ENCODE measurements at regions not wholly inside any gene's neighbourhood (a gene's known extent, or its start where the extent isn't known, plus 50 kb on each side); places are given as distances from the start of the nearest gene placed in this dataset.
A peak's percentile ranks its signal among the peaks of the same experiment; 100 is the strongest.
"Not testable (repeated sequence)": the region's sequence is repeated elsewhere in the genome, so short reads cannot be mapped to it uniquely, and the experiment has no call there.

DNA sequence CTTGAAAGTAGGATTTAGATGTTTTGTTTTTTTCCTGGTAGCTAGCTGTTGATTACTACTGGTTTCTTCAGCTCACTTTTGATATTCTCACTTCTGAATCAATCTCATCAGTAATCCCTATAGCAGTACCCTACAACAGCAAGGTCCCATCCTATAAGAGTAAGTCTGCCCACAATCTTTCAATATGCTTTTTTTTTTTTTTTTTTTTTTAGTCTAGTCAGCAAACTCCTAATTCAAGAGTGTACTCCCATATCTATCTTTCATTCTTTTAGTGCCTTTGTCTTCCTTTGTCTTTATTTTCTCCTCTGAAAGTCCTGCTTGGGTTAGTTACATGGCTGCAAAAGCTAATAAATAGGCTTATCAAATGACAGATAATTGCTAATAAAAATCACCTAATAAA is 362.4 kb upstream of the RIOK2 start:
- DNase-seq = no peak

DNA sequence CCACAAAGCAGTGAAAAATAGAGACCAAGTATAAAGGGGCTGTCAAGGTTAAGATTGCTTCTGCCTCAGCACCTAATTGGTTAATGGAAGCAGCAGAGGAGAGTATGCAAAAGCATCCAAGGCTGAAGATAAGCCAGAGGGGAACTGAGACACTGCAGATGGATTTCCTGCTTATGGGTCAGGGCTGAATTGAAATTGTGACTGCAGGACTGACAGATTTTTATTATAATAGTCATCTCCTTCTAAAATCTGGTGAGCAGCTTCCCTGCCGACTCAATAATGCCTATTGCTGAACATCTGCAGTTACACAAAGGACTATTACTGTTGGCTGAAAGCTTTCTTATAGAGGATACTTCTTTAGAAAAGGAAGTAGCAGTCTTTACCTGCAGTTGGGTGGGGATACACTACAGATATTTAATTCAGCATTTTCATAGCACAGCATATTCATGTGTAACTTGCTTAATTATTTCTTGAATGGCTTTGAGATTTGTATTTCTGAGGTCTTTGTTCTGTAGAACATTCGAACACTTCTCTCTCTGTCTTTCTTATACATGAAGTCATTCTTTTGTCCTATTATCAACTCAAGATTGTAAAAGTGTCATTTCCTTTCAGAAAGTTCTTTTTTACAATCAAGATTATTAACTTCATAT is 363.0 kb upstream of the RIOK2 start:
- DNase-seq = peak; percentile 52

DNA sequence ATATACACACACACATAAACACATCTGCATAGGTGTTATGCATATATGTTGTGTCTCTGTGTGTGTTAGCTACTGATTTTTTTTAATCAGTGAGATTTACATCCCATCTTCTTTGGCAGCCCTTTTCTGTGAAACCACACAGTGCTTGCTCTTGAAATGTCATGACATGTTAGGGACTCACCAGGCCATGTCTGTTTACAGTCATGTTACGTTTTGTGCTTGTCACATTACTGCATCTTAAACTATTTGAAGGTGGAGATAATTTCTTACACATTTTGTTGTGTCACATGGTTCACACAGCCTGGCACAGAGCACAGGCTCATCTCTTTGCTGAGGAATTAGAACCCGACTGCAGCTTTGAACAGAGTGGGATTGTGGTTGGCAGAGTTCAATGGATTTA is 364.4 kb upstream of the RIOK2 start:
- no peak for DNase-seq

DNA sequence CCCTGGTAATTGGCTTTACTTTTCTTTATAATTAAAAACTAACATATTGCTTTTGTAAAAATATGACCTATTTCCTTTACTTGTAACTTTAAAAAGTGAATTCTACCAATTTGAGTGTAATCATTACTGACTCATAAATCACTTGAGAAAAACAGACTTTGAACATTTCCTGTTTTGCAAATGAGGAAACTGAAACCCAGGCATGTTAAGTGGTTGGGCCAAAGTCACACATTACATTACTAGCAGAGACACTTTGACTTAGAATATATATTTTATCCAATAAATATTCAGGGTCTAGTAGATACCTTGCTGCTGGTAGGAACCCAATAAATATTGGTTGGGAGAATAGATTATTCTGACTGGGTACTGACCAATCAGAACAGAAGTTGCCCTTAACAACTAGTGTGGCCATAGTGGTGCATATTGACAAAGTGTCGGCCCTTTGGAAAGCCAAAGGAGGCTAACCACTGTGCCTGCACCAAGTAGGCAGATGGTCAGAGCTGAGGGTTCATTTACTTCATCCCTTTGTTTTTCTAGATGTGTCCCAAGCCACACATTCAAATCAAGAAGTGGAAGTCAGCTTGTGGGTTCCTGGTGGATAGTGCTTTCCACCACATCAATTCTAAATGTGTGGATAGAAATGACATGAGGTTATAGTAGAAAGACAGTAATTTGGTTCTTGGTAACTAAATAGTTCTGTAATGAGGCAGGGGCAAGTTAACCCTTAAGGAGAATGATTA is 365.1 kb upstream of the RIOK2 start:
- peak; percentile 44 for DNase-seq

DNA sequence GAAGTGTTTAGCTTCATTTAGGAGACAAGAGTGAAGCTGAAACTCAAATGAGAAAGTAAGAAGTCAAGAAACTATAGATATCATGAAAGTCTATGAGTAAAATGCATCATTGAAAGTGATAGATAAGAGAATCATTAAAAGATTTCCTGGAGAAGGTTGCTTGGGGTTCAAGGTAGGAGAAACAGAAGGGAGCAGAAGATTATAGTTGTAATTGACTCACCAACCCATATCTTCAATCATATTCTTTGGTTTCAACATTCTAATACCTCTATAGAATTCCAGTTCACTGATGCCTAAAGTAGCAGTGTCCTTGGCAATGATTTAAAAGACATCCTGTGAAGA is 365.7 kb upstream of the RIOK2 start:
- DNase-seq = no peak

DNA sequence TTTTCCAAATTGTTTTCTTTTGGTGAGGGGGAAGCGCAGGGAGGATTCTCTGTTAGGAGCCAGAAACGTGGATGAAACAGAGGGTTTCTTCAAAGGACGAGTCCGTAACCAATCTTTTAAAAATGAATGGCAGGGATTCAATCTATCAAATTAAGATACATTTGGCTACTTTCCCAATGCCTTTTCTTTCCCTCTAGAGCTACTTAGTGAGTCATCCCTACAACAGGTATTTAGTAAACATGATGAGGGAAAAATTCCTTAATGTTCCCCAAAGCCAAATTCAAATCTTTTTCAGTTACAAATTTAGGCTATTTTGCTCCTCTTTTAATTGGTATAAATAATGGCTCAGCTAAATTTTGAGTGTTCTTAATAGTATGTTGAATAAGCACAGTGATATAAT is 366.4 kb upstream of the RIOK2 start:
- no peak for DNase-seq

DNA sequence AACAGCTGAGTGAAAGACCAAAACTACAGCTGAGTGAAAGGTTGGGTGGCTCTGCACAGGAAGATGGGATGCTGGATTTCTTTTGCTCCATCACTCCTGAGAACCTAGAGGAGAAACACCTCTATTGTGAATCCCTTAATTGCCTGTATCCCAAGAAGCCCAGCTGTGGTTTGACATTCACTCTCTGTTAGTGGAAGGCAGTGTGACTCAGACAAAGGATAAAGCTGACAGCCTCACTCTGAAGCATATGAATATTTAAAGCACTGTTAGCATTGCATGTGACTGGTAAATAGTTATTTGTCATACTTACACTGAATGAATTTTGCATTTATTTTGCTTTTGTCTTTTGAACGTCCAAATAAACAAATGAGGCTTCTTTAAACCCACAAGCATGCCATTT is 367.1 kb upstream of the RIOK2 start:
- peak; percentile 65 for DNase-seq

DNA sequence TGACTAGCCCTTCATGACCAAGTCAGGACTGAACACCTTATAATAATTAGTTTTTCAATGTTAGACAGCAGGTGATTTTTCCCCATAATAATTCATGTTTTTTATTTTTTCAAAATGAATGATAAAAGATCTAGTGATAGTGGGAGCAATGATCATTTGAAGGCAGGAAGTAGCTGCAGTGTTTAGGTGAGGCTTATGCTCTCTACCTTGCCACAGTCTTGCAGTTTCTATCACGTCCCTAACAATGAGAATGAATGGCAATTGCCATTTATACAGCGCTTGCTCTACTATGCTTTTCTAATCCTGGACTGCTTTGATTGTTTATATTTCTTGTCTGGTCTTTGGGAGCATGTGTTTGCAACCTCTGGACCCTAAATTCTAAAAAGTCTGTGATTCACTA is 367.8 kb upstream of the RIOK2 start:
- no peak for DNase-seq

DNA sequence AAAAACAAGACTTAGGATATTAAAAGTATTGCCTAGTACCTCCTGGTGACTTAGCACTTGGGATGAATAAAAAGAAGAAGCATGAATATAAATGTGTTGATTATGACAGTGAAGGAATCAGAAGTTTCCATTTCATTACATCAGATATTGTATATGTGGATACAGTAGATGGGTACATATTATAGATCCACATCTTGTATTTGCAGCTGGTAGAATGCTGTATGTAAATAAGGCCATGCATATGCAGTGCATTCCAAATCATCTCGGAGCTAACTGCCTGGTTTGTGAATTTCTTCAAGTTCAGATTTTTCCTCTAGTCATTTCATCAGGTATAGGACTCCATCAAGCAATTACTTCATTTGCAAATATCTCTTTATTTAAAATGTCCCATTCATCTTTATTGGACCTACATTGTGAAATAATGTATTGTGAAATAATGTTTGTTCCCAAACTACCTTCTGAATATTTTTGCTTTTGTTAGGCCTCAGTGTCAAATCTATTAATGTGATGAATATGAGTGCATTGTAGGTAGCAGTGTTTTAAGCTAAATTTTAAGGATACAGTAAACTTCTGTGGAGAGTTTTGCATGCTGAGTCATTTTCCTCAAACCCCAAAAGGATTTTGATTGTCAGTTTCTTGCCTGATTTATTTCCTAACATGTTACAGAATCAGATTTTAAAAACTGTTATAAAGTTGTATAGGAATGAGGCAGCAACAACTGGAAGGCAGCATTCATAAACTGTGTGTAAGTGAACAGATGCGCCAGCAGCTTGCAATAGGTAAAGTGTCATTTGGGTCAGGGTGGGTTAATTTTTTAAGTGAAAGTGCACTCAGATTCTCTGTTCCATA is 370.8 kb upstream of the RIOK2 start:
- peak; percentile 25 for DNase-seq

DNA sequence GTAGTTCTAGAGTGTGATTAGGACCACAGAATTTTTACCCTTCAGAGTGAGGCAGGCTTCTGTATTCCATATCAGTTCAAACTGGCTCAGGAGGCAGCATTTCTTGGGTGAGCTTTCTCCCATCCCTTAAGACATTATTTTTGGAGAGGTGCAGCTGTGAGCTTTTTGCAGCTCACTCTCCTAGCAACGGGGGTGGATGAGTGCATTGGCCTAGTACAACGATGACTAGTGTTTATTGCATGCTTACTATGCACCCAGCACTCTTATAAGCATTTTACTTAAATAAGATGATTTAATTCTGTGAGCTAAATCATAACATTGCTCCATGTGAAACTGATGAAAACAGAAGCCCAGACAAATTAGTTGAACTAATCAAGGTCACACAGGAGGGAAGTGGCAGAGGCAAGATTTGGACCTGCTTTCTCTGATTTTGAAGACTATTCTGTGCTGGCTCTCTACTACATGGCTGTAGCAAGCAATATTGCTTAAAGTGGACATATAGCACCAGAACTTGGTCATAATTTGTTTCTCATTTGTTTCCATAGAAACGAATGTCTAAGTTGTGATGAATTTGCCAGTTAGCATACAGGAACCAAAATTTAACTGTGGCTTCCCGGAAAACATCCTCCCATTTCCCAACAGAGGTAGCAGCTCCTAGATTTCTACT is 372.1 kb upstream of the RIOK2 start:
- peak; percentile 74 for DNase-seq

DNA sequence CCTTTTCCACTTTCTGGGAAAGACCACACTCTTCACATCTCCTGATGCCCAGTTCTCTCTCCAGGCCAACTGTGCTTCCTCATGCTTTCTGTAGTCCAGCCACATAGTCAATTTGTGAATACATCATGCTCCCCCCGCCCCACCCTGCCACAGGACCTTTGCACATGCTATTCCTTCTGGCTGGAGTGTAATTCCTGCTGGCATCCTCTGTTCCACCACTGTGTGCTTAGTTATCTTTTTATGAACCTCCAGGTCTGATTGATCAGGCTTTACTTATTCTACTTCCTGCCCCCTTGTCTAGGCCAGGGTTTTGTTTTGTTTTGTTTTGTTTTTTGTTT is 372.6 kb upstream of the RIOK2 start:
- no peak for DNase-seq

DNA sequence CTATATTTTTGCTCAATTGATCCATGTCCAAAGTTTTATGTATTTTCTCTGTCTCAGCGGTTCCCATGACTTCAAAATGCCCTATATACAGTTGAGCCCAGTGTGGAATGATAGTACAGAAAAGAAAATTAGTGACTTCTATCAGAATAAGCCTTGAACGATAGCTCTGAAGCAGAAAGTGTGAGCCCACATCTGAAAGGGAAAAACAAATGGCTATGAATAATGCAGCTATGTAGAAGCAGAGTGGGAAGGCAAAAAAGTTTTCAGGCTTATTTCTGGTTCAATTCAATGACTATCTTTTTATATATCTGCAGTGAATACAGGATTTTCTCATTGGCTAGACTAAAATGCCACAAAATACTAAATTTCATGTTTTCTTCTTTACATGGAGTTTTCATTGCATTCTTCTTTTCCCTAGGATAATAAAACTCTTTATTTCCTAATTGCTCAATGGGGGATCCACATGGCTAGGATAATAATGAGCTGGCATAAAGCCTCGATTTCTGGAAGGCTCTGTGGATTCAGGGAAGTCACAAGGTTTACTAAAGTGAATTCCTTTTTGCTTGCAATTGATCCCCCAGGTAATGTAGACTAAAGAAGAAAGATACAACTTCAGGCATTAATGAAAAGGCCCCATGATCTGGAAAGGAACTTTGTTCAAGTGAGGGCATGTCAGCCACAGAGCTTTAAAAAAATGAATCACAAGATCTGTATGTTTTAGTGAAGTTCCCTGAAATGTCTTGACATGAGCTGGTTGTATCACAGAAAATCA is 377.0 kb upstream of the RIOK2 start:
- no peak for DNase-seq

DNA sequence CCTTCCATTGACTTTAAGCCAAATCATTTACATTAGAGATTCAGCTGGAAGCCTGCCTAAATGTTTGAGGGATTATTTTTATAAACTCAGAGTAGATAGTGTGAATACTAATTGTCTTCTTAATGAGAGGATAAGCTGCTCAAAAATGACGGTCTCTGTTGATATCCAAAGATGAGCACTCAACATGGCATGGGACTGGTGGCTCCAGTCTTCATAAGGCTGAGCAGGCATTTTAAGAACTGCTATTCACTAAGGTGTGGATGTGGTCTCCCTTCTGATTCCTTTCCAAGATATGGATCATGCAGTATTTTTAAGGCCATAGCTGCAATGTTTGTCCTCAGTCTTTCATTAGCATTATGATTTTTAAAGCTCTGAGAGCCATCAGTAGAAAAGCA is 377.5 kb upstream of the RIOK2 start:
- no peak for DNase-seq

DNA sequence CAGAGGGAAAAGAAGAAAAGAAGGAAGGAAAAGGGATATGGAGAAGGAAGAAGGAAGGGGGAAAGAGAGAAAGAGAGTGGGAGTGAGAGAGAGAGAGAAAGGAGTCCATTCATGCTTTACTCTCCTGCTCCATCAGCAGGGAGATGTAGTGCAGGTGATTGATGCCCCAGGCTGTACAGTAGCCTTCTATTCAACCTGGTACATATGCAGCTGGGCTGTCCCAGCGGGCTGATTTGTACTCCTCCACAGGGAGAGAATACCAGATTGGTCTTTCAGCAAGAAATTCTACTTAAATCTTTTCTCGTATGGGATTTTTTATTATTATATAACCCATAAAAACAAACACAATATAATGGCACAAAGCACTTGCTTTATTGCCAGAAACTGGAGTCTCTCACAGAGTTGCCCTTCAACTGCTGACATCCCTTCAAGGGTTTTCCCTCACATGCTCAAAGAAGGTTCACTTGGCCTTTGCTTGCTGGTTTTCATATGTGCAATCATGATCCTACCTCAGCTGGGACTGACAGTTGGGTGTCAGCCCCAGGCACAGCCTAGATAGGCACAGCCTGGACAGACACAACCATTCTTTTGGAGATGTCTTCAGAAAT is 380.1 kb upstream of the RIOK2 start:
- no peak for DNase-seq

DNA sequence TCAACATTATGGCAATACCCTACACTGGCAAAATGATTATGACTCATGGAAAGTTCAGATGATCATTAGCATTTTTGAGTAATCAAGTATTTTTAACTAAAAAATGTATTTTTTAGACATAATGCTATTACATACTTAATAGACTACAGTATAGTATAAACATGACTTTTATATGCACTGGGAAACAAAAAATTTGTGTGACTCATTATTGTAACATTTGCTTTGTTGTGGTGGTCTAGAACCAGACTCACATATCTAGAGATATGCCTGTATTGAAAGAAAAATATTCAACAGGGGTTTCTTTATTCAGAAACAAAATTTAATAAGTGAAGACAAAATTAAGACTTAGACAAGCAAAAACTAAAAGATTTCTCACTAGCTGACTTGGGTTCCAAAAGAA is 385.3 kb upstream of the RIOK2 start:
- DNase-seq = peak; percentile 67

DNA sequence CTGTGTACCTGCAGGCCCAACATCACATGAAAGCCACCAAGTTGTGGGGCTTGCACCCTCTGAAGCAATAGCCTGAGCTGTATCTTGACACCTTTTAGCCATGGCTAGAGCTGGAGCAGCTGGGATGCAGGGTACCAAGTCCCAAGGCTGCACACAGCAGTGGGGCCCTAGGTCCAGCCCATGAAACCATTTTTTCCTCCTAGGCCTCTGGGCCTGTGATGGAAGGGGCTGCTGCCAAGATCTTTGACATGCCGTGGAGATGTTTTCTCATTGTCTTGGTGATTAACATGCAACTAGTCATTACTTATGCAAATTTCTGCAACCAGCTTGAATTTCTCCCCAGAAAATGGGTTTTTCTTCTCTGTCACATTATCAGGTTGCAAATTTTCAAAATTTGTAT is 387.2 kb upstream of the RIOK2 start:
- no peak for DNase-seq

DNA sequence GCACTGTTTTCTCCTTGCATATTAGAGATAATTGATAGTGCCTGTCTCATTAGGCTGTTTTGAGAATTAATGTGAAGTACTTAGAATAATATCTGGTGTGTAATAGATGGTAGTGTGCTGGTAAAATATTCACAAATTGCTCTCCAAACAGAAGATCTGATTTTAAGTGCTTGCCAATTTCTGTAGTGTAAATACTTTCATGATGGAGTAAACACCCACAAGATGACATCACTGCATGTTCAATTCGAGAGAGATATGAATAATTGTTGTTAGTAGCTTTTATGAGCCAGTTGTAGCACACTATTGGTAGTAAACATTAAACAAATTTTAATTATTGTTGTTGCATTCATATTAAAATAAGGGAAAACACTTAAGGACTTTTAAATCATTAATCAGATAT is 392.3 kb upstream of the RIOK2 start:
- DNase-seq = no peak

DNA sequence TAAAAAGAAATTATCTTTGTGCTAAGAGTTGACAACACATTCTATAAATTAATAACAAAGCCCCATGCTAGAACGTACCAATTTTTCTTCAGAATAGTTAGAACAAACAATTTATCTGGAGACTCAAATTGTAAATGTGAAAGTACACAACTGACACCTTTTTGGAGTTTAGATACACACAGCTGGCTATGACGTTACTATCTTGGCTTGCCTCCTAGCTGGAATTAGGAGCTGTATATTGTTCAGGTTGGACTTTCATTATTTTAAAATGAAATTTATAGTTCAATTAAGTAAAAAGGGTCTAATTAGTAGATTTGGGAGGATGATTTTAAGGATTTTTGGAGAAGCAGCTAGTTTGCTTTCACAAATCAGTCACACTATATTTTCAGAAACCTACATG is 393.9 kb upstream of the RIOK2 start:
- no peak for DNase-seq

DNA sequence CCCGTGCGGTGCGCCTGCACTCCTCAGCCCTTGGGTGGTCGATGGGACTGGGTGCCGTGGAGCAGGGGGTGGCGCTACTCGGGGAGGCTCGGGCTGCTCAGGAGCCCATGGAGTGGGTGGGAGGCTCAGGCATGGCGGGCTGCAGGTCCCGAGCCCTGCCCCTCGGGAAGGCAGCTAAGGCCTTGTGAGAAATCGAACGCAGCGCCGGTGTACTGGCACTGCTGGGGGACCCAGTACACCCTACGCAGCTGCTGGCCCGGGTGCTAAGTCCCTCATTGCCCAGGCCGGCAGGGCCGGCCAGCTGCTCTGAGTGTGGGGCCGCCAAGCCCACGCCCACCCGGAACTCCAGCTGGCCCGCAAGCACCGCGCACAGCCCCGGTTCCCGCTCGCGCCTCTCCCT is 396.9 kb upstream of the RIOK2 start:
- DNase-seq = not testable (repeated sequence)

DNA sequence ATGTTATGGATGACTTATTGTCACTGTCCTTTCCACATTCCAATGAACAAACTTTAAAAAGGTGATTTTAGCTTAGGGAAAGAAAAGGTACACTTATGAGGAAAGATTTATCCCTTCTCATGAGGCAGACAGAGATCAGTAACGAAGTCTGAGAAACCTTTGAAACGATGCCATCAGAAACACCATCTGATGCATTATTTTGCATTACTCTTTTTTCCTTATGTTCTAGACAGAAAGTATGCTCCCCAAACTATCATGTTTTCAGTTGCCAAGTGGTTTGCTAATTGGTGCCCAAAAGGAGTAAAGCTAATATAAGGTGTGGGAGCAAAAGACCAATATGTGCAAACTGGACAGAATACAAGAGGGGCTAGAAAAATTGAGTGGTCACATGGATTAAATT is 397.7 kb upstream of the RIOK2 start:
- DNase-seq = no peak

DNA sequence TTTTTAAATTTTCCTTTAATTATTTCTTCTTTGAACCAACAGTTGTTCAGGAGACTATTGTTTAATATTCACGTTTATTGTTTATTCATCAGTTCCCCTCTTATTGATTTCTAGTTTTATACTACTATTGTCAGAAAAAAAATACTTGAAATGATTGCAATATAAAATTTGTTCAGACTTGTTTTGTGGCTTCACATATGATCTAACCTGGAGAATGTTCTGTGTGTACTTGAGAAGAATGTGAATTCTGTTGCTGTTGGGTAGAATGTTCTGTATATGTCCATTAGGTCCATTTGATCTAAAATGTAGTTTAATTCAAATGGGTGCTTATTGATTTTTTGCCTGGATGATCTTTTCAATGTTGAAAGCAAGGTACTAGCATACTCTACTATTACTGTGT is 408.7 kb upstream of the RIOK2 start:
- DNase-seq = no peak

DNA sequence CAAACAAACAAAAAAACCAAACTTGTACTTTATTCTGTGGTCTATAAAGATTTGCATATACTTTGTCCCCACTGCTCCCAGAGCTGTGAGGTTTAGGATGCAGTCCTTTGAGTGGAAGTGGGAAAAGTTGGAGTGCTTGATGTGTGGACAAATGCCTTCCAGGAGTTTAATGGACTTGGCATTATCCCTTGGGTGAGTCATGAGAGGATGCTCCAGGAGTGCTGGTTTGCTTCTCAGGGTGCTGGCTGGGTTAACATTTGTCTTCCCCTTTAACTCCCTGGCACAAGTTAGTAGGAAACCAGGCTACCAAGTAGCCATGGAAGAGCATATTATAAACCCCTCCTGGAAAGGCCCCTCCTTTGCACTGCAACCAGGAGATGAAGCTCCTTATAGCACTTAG is 417.4 kb upstream of the RIOK2 start:
- DNase-seq = peak; percentile 4

Data from fibroblast of skin of back (primary cell).